GM19455 (cell line): ENCODE measurements at regions not wholly inside any gene's neighbourhood (a gene's known extent, or its start where the extent isn't known, plus 50 kb on each side); places are given as distances from the start of the nearest gene placed in this dataset.

Experiments used
- ATAC-seq: cut with Tn5 transposase; IDR thresholded peaks from one replicate; pipeline ENCODE4 v1.9.1; 2021; ENCODE audit not compliant: unreplicated experiment

DNA sequence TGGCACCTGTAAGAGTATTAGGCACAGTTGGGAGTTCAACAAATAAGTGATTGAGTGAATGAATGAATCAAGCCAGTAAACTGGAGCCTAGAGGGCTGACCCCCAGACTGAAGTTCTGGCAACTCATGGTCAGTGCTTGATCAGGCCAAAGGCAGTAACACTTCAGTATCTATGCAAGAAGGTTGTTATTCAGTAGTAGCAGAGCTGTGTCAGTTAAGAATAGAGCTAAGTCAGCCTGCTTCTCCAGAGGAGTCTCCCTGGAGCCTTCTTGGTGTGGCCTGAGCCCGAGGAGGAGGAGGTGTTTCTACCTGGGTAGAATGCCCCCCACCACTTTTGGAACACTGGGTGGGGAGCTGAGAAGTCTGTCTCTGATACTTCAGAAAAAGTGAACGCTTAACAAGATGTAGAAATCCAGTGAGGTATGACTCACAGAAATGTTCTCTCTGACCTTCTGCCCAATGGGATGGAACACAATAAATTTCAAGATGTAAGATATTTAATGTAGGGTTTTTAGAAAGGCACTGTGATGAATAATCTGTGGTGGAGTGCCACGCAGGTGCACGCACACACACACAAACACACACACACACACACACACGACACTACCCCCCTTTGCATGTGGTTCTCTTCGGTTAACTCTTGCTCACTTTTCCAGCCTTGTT, 219.9 kb downstream of the HIPK3 start:
- no peak for ATAC-seq

DNA sequence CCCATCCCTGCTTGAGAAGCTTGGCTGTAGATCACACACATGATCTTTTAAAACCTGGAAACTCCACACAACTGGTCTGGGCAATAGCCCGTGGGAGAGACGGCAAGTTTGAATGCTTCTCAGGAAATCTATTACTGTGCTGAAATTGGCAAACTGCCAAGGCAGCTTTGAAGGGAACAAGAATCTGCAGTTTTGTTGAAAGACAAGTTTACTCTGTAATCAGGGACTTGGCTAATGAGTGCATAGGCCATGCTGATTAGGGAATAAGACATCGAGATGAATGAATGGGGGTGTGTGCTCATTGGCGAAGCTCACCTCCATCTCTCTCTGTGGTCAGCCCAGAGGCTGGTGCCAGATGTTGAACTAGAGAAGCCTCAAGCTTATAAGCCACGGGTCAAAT, 218.8 kb downstream of the HIPK3 start:
- ATAC-seq, result no peak

DNA sequence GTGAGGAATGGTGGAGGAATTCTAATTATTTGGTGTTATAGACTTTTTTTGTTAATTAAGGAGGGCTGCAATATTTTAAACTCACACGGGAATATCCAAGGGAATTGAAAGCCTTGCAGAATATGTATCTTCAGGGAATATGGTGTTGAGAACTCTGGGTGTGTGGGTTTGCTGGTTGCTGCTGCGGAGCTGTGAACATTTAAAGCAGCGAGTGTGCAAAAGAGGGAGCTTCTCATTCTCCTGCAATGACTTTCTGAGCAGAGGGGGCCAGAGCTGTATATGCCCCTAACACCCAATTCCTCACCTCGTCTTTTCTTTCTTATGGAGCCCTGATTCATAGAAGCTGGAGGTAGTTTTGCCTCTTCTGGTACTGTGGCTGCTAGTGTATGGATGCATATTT, 217.7 kb downstream of the HIPK3 start:
- ATAC-seq, result no peak

DNA sequence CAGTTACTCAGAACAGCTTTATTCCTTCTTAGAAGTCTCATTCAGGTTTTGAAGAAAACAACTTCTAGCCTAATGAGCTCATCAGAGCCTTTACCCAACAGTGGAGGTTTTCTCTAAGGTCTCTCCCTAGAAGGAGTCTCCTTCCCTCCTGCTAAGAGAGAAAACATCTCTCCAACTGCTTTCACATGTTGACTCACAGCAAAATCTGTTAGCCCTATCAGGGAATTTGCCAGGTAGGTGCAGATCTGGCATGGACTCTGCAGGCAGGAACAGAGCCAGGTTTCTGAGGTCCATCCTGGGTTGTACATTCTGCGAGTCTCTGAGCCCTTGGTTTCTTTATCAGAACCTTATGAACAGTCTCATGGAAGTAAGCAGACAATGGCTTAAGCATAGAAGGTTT, 214.4 kb downstream of the HIPK3 start:
- no peak for ATAC-seq

DNA sequence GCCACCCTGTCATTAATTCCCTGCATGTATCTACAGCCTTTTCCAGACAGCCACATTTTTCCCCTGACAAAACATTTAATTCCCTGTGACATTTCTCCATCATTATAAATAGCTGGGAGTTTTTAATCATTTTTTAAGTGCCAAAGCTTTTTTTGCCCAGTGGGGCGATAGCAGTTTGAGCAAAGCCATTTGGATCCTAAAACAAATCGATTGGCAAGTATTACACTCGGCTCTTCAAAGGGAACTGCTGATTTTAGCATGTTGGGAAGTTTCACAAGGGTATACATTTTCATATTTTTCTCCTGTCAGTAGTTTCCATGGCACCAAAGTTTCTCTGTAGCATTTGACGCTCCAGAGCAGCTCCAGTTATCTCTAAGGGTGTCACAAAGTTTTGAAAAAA, 210.8 kb downstream of the HIPK3 start:
- no peak for ATAC-seq

DNA sequence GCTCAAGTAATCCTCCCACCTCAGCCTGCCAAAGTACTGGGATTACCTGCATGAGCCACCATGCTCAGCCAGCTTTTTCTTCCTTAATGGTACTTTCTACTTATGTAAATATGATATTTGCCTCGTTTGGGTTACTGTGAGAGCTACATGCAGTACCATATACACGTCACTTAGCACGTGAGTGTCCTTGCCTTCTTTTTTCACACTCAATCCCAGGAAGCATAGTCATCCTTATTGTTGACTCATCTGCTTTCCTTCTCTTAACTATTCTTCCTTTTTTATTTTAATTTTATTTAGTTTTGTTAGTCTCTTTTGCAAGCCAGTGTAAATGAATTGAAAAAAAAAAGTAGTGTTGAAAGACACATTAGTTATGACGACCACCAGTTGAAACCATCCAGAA, 205.9 kb downstream of the HIPK3 start:
- no peak for ATAC-seq

DNA sequence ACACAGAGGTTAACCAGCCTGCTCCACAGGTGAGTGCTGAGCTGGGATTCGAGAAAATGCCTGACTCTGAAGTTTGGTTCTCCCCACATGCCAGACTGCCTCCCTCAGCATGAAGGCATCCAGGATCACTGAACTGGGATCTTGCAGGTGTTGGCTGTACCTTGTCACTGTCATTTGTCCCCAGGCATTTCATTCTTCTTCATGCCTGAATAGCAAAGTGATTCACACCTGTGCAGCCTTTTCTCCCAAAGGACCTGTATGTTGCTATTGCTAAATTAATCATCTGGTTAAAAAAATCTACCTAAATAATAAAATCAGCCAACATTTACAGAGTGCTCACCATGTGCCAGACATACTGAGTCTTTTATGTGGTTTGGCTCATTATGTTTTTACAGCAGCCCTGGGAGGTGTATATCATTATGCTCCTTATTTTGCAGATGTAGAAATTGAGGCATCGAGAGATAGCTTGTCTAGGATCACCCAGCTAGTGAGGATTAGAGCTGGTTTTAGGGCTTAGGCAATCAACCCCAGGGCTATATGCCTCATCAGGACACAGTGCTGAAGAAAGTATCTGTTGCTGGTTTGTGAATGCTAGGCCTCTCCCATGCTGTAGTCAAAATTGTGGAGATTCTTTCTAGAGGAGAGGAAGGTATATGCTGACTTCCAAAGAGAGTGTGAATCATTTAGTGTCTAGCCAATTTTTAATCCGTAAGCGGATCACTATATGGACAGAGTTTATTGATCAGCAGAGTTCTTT, 204.4 kb downstream of the HIPK3 start:
- ATAC-seq, result no peak

DNA sequence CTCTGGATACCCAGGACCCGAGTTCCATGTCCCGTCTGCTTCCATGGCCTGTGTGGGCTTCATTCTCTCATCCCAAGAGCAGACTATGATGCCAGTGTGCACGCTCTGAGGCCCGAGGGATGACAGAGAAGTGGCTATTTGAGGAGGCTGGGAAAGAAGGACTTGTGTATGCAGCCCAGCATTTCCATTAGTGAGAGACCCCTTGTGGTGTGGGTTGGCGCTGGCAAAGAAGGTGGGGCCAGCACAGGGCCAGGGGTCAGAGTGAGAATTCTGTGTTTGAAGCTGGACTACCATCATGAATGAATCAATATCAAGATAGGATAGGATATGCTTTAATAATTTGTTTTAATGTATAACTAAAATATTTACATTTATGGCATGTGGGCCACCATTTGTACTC, 200.8 kb downstream of the HIPK3 start:
- ATAC-seq, result no peak

DNA sequence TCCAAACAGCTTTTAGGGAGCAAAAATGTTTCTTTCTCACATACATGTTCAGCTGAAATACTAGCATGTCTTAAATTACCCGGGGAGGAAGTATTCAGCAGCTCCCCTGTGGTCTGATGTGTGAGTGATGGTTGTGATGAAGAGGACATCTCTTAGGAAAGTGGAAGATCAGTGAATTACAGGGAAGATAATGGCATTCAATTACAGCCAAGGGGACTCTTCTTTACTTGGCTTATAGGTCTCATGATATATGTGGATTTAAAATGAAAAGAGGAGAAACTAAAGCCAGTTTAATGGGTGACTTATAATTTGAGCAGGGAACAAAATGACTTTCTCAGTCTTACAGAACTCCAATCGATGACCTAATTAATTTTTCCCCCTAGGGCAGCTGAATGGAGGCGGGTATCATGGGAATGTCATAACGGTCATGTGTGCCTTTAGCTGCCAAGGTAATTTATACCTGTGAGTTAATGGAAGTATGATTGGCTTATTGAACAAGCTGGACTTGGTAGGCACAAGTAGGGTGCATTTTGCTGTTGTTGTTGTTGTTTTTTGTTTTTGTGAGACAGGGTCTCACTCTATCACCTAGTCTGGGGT, 198.8 kb downstream of the HIPK3 start:
- ATAC-seq, result no peak

DNA sequence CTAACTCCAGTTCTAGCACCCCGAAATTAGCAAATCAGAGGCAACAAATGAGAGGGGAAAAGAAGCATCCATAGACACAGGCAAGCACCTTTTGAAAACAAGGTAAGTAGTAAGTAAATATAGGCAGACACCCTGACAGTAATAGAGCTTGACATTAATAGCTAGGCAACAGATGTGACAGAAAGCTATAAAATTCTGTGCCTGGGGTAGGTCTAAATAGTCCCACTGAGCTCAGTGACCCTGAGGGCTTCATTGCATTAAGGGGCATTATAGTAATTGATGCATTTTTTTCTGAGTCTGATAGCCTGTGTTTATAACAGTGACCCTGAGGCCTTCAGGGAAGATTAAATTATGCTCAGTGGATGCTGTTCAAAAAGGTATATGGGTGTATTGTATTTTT, 197.1 kb downstream of the HIPK3 start:
- no peak for ATAC-seq

DNA sequence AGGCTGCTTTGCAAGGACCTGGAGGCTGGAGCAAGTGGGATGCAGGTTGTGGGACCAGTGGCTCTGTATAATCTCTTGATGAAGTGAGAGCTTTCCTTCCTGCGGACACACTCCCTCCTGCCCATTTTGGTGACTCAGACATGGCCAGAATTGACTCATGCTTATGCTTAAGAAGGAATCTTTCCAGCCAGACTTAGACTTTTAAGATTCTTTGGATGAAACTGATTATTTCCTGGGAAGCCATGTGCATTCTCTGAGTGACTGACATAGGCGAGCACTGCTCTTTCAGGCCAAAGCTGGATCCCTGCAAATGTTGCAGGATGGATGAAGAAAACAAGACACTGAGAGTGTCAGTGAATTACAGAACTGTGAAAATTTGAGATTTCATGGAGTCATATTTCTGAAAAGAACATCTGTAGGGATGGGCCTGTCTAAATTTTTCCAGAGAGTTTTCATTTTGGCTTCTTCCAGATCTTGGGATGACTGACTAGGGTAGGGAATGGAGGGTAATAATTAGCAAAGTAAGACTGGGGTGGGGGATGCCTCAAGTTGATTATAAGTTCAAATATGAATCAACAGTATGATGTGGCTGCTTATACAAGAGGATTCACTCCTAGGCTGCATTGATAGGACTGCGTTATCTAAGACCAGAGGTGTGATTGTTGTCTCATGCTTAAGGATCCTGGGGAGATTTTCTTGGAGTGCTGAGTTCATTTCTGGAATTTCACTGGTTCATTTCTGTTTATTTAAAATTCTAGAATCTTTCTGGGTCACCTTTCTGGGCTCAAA, 195.8 kb downstream of the HIPK3 start:
- no peak for ATAC-seq

DNA sequence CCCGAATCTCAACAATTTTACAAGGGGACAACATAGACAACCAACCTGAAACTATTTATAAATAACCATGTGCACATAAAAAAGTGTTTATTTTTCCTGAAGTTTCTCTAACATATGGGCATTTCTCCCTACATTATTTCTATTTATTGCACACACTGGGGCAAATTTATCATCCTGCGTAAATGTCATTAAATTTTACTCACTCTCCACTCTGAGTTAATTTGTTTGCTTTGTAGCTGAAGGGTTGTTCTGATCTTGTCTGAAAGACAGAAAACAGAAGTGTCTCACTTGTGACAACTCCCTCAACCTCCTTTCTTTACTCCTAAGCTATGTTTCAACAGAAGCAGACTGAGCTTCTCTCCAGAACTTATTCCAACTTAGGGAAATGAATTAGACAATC, 194.2 kb downstream of the HIPK3 start:
- no peak for ATAC-seq

DNA sequence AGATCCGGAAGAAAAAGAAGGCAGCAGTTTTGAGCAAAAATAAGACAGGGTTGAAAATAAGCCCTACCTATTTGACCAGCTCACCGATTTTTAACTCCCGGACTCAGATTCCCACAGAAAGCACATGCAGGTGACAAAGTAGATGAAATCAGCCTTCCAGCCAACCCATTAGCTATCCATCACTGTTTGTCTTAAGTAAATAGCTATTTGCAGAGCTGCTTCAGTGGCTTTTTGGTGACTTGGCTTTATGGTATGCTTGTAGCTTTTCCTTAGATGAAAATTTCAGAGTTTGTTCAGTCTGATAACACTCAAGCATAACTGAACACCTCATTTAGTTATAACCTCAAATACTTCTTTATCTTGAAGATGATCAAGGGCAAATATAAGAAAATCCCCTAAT, 192.6 kb downstream of the HIPK3 start:
- no peak for ATAC-seq

DNA sequence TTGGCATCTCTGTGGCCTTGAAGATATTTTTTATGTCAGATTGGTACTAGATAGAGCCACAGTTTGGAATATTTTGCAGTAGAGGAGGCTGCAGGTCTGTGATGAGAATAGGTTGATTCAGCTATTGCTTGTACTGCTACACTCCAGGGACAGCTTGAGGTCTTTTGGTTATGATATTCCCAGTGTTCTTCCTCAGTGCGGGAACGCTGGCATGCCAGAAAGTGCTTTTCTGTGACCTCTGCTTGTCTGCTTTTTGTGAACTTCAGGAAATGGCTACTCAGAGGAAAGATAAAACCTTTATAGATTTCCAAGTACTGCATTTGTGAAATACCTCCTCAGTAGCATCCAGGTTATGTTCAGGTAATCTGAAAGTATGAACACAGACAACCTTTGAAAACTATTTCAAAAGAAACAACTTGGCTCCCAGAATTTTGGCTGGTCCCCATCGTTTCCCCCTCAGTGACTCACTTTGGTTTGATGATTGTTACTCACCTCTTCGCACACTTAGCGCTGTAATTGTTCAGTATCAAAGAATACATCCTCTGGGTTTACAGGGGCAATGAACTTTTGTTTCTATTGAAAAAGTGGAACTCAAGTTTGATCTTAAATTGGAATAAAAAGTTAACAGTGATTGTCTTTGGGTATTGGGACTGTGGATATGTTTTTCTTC, 191.4 kb downstream of the HIPK3 start:
- no peak for ATAC-seq

DNA sequence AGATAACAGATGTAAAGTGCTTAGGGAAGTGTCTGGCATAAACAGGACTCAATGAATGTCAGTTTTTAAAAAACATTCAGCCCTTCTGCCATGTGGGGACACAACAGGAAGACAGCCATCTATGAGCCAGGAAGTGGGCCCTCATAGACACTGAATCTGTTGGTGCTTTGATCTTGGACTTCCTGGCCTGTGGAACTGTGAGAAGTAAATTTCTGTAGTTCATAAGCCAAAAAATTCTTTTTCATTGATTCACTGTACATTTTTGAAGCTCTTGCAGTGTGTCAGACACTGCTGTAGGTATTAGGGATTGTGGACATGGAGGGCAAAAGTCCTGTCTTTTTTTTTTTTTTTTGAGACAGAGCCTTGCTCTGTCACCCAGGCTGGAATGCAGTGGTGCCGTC, 188.6 kb downstream of the HIPK3 start:
- ATAC-seq, result no peak

DNA sequence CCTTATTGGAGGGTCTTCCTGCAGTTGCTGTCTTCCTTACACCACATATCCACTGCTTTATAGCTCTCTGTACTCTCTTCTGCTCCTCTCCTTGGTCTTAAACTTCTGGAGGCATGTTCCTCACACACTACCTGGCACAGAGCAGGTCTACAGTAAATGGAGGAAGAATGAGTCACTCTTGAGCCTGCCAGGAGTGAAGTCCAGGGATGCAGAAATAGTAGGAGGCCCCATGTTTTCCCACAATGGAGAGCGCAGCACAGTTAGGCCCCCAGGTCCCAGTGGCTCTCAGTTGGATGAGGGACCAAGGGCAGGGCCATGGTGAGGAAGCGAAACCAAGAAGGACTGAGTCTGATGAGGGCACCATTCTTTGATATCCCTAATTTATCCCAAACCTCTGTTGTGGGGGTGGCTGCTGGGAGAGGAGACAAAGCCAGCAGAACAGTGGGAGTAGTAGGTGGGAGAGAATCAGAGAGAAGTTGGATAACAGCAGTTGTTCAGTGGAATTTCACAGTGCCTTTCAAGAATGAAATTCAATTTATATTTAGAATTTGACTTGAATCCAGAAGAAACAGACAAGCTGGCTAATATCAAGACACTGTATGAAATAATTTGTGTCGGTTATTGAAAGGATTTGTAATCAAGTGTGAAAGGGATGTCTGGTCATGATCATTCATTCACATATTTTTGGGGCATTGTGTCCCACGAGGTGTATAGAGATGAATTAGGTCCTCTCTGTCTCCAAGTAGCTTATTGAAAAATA, 187.8 kb downstream of the HIPK3 start:
- ATAC-seq, result no peak

DNA sequence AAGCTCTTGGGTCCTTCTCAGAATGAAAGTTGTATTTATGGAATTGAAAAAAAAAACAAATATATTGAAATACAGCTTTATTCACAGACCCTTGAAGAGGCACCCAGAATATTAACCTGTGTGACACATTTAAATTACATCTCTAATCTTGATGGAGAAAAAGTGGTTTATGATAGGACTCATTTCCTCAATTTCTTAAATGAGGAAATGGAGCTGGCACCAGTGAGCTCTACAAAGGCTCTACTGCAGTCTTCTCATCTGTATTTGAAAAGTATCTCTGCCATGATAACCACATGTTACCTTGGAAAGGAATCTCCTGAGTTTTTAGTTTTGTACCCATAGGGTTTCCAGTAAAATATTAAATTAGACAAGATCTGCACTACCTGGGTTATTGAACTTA, 186.5 kb downstream of the HIPK3 start:
- no peak for ATAC-seq

DNA sequence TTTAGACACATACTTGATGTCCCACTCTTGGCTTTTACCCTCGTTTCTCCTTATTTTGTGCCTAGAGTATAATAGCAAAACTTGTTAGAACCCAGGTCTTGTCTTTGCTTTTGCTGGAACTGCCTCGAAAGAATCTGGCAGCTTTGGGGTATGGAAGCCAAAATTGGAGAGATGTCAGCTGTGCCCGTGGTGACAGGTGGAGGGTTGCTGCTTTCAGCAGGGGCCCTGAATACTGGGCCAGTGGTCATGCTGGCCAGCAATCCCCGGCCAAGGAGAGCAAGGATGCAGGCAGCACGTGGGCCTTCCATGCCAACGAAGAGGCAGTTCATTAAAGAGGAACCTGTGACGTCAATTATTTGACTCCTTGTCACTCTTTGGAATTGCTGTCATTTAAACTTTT, 181.1 kb downstream of the HIPK3 start:
- no peak for ATAC-seq

DNA sequence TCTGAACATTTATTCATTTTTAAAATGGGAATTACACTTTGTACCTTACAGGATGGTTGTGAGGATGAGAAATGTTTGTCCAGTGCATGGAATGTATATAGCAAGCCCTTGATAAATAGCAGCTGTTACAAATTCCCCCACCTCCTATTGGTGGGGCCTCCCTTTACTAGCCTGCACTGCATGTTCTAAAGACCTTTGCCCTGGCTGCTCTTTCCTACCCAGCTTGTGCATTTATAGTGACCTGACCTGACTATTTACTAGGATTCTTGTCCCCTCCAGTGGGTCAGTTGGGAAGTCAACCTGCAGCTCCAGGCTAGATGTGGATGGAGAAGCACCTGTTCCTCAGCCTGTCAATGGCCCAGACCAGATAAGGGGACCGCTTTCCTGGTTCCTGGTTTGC, 180.3 kb downstream of the HIPK3 start:
- no peak for ATAC-seq

DNA sequence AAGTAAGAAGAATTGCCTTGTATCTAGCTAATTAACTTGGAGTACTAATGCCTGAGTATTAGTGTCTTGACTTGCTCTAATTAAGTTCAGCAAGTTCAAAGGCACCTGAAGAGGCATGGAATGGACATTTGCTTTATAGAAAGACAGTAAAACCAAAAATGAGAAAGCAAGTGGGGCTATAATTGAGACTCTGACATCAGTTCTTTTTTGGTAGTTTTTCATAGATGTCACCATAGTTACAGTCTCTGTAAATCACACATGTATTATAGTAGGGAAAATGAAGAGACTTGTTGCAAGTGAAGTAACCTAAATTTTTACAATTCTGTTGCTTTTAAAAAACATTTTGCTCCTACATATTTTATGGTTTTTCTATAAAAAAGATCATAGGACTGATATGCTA, 178.0 kb downstream of the HIPK3 start:
- ATAC-seq, result no peak
